GM12878 (cell line): ENCODE measurements at regions not wholly inside any gene's neighbourhood (a gene's known extent, or its start where the extent isn't known, plus 50 kb on each side); places are given as distances from the start of the nearest gene placed in this dataset.

ENCODE experiments used
- EGR1 ChIP-seq, 2 experiments: IDR thresholded peaks; 1 replicate in 1 of 2; 2 replicates in 1 of 2; pipeline ENCODE4 v1.6.1; 2011 to 2012; ENCODE audit warnings: low read depth in 2 of 2, low read length in 2 of 2, borderline replicate concordance in 1 of 2, mild to moderate bottlenecking in 1 of 2, moderate library complexity in 1 of 2
- POLR2AphosphoS5 ChIP-seq: IDR thresholded peaks from 2 replicates; pipeline ENCODE4 v1.6.1; 2011; ENCODE audit warnings: mild to moderate bottlenecking, low read length, inconsistent platforms
- ZNF274 ChIP-seq: IDR thresholded peaks from one replicate; pipeline ENCODE4 v1.8.0; 2011; ENCODE audit not compliant: insufficient read length, insufficient read depth

- TF ChIP-seq POLR2AphosphoS5 (no peak), EGR1 (IDR thresholded peaks at IDR 0.05; ENCODE audit: borderline replicate concordance in 1 of 2, low read depth in 2 of 2, low read length in 2 of 2) (no peak), ZNF274 (no peak)
Measured at GRCh38 chr3:124172816-124173215, 180.9 kb upstream of the ROPN1 start.
